CD14-positive monocyte (primary cell): ENCODE measurements at regions not wholly inside any gene's neighbourhood (a gene's known extent, or its start where the extent isn't known, plus 50 kb on each side); places are given as distances from the start of the nearest gene placed in this dataset.

Experiments
- DNase-seq, 3 donors: peaks; one replicate each; pipeline ENCODE4 v3.0.0-alpha.2; 2011 to 2022
- H2AFZ ChIP-seq: 2 replicates; pipeline ENCODE4 v1.6.0; 2012; ENCODE audit warnings: mild to moderate bottlenecking, low read depth, low read length, inconsistent platforms; ENCODE audit not compliant: insufficient read depth, poor library complexity, severe bottlenecking
- H3K27ac ChIP-seq, 2 donors: 1 replicate in 1 of 2; 2 replicates in 1 of 2; pipeline ENCODE4 v1.5.1; 2012 to 2013; ENCODE audit warnings: low read length in 2 of 2, control low read depth in 1 of 2, inconsistent platforms in 1 of 2, low read depth in 1 of 2, mild to moderate bottlenecking in 1 of 2
- H3K27me3 ChIP-seq, 2 donors: one replicate each; pipeline versions ENCODE4 v1.6.0 to v1.6.1; 2011 to 2013; ENCODE audit warnings: low read length in 2 of 2; ENCODE audit not compliant: control insufficient read depth in 2 of 2, insufficient read depth in 2 of 2
- H3K36me3 ChIP-seq, 2 donors: replicated peaks in 1 of 2; 1 replicate in 1 of 2; 2 replicates in 1 of 2; pipeline versions ENCODE4 v1.5.1 to v1.6.1; 2012 to 2013; ENCODE audit warnings: low read length in 2 of 2, control low read depth in 1 of 2, inconsistent platforms in 1 of 2, mild to moderate bottlenecking in 1 of 2; ENCODE audit not compliant: insufficient read depth in 2 of 2, control insufficient read depth in 1 of 2
- H3K4me1 ChIP-seq, 2 donors: 1 replicate in 1 of 2; 2 replicates in 1 of 2; pipeline versions ENCODE4 v1.5.1 to v1.6.1; 2012 to 2013; ENCODE audit warnings: low read length in 2 of 2, control low read depth in 1 of 2, inconsistent platforms in 1 of 2, mild to moderate bottlenecking in 1 of 2, moderate library complexity in 1 of 2; ENCODE audit not compliant: insufficient read depth in 2 of 2, control insufficient read depth in 1 of 2
- H3K4me2 ChIP-seq: replicated peaks from 2 replicates; pipeline ENCODE3; 2012; ENCODE audit warnings: low read length, moderate library complexity, mild to moderate bottlenecking; ENCODE audit not compliant: poor library complexity, severe bottlenecking; ENCODE audit errors: extremely low read depth
- H3K4me3 ChIP-seq, 3 experiments: fragments of 200-600 bp in 1 of 3; sonication (generic) in 1 of 3; replicated peaks in 1 of 3; 1 replicate in 2 of 3; 2 replicates in 1 of 3; pipeline ENCODE4 v1.5.1; 2011 to 2013; ENCODE audit warnings: low read length in 3 of 3, mild to moderate bottlenecking in 3 of 3, control low read depth in 2 of 3, low read depth in 2 of 3, inconsistent platforms in 1 of 3, moderate library complexity in 1 of 3
- H3K79me2 ChIP-seq: 2 replicates; pipeline ENCODE4 v1.6.0; 2012; ENCODE audit warnings: mild to moderate bottlenecking, control low read depth, inconsistent platforms, low read length, moderate library complexity; ENCODE audit not compliant: insufficient read depth
- H3K9ac ChIP-seq: 2 replicates; pipeline ENCODE4 v1.6.0; 2017; ENCODE audit warnings: low read length, mild to moderate bottlenecking; ENCODE audit not compliant: insufficient read depth, poor library complexity, severe bottlenecking
- H3K9me3 ChIP-seq, 2 donors: replicated peaks in 1 of 2; 1 replicate in 1 of 2; 2 replicates in 1 of 2; pipeline versions ENCODE4 v1.5.1 to v1.6.1; 2012 to 2013; ENCODE audit warnings: low read length in 2 of 2, control low read depth in 1 of 2; ENCODE audit not compliant: control insufficient read depth in 1 of 2, insufficient read depth in 1 of 2
- H4K20me1 ChIP-seq: 2 replicates; pipeline ENCODE4 v1.6.0; 2012; ENCODE audit warnings: mild to moderate bottlenecking, low read length, control low read depth, moderate library complexity; ENCODE audit not compliant: insufficient read depth
- H3K27ac Mint-ChIP-seq, 7 donors: one replicate each; pipeline ENCODE4 v1.8.0; 2020; ENCODE audit warnings: mild to moderate bottlenecking in 7 of 7, mixed read lengths in 7 of 7, moderate library complexity in 6 of 7, inconsistent platforms in 2 of 7
- H3K27me3 Mint-ChIP-seq, 3 donors: one replicate each; pipeline ENCODE4 v1.8.0; 2021 to 2022; ENCODE audit warnings: low read depth in 3 of 3, mild to moderate bottlenecking in 3 of 3, mixed read lengths in 3 of 3, moderate library complexity in 3 of 3, inconsistent platforms in 1 of 3
- H3K36me3 Mint-ChIP-seq, 2 donors: one replicate each; pipeline ENCODE4 v1.8.0; 2020; ENCODE audit warnings: mixed read lengths in 2 of 2, inconsistent platforms in 1 of 2, mild to moderate bottlenecking in 1 of 2
- H3K4me1 Mint-ChIP-seq: one replicate; pipeline ENCODE4 v1.8.0; 2020; ENCODE audit warnings: mild to moderate bottlenecking, mixed read lengths
- H3K4me3 Mint-ChIP-seq, 2 donors: one replicate each; pipeline ENCODE4 v1.8.0; 2020; ENCODE audit warnings: mild to moderate bottlenecking in 2 of 2, mixed read lengths in 2 of 2, moderate library complexity in 1 of 2
- H3K9me3 Mint-ChIP-seq, 7 donors: one replicate each; pipeline ENCODE4 v1.8.0; 2020 to 2022; ENCODE audit warnings: mixed read lengths in 7 of 7, mild to moderate bottlenecking in 6 of 7, moderate library complexity in 6 of 7, inconsistent platforms in 2 of 7
- WGBS: methylation state at CpG from one replicate; pipeline ENCODE4 v1.1.5; 2013; ENCODE audit warnings: missing lambda C conversion rate; ENCODE audit not compliant: insufficient coverage; 5-methylcytosine and 5-hydroxymethylcytosine counted together
- intact Hi-C, 2 donors: fragments of 100-400 bp; cut with micrococcal nuclease; formaldehyde crosslinking; loops; one replicate each; pipeline versions ENCODE4 v1.15.0 to v1.15.1; 2023
- TF ChIP-seq, protein P1 (sequence below): fragments of 200-600 bp; IDR thresholded peaks from one replicate; pipeline ENCODE4 v1.8.0; 2022; ENCODE audit warnings: antibody characterized with exemption, mild to moderate bottlenecking

GRCh38 chr11:110379261-110379660 is 50.5 kb upstream of the FDX1 start:
- intact Hi-C loops = loop anchor here (5.0 kb wide), 2 partner anchors 53 to 177 kb away; no protein-coding TSS in a partner anchor
- no peak overlapping the region for H3K4me3 Mint-ChIP-seq
- peaks cover 0 to 2% (median 0%) of the 10 kb centered on the region in 3 donors for H3K27me3 Mint-ChIP-seq
- WGBS = no CpG with 5 or more reads among the region's 3 CpGs
- Histone ChIP-seq H3K4me2 (no peak overlapping the region), H2AFZ (no peak overlapping the region), H3K36me3 (no peaks in the 10 kb centered on the region), H3K4me1 (peaks cover 22 to 26% of the 10 kb centered on the region in 2 donors), H3K27me3 (no peaks in the 10 kb centered on the region), H4K20me1 (no peaks in the 10 kb centered on the region), H3K9ac (no peak overlapping the region), H3K79me2 (no peaks in the 10 kb centered on the region), H3K9me3 (no peaks in the 10 kb centered on the region), H3K27ac (no peak overlapping the region), H3K4me3 (no peak overlapping the region)
- DNase-seq = no peak
- H3K36me3 Mint-ChIP-seq = no peaks in the 10 kb centered on the region
- TF ChIP-seq, protein P1, sequence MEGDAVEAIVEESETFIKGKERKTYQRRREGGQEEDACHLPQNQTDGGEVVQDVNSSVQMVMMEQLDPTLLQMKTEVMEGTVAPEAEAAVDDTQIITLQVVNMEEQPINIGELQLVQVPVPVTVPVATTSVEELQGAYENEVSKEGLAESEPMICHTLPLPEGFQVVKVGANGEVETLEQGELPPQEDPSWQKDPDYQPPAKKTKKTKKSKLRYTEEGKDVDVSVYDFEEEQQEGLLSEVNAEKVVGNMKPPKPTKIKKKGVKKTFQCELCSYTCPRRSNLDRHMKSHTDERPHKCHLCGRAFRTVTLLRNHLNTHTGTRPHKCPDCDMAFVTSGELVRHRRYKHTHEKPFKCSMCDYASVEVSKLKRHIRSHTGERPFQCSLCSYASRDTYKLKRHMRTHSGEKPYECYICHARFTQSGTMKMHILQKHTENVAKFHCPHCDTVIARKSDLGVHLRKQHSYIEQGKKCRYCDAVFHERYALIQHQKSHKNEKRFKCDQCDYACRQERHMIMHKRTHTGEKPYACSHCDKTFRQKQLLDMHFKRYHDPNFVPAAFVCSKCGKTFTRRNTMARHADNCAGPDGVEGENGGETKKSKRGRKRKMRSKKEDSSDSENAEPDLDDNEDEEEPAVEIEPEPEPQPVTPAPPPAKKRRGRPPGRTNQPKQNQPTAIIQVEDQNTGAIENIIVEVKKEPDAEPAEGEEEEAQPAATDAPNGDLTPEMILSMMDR = no peak
- H3K9me3 Mint-ChIP-seq = peaks cover 0 to 2% (median 0%) of the 10 kb centered on the region in 7 donors
- peaks cover 25% of the 10 kb centered on the region for H3K4me1 Mint-ChIP-seq
- no peak overlapping the region for H3K27ac Mint-ChIP-seq

- Histone ChIP-seq H3K4me2 (no peak overlapping the region), H3K4me1 (peaks cover 15 to 19% of the 10 kb centered on the region in 2 donors), H3K9me3 (no peaks in the 10 kb centered on the region), H3K27me3 (no peaks in the 10 kb centered on the region), H3K27ac (no peak overlapping the region), H3K79me2 (no peaks in the 10 kb centered on the region), H3K9ac (no peak overlapping the region), H3K36me3 (no peaks in the 10 kb centered on the region), H4K20me1 (no peaks in the 10 kb centered on the region), H2AFZ (no peak overlapping the region), H3K4me3 (no peak overlapping the region)
- TF ChIP-seq, protein P1 = no peak
- intact Hi-C loops = loop anchor here (5.0 to 10.0 kb wide), 3 partner anchors 52 to 178 kb away; no protein-coding TSS in a partner anchor
- peaks cover 19% of the 10 kb centered on the region for H3K4me1 Mint-ChIP-seq
- no peaks in the 10 kb centered on the region for H3K36me3 Mint-ChIP-seq
- 62% methylated on average over 2 of the region's 2 CpGs for WGBS
- DNase-seq = no peak
- H3K9me3 Mint-ChIP-seq = peaks cover 0 to 2% (median 0%) of the 10 kb centered on the region in 7 donors
- no peak overlapping the region for H3K27ac Mint-ChIP-seq
- no peak overlapping the region for H3K4me3 Mint-ChIP-seq
- H3K27me3 Mint-ChIP-seq = peaks cover 0 to 2% (median 0%) of the 10 kb centered on the region in 3 donors
Observed at GRCh38 chr11:110379936-110380335, 49.8 kb upstream of the FDX1 start.
